B cell (primary cell): ENCODE measurements at regions not wholly inside any gene's neighbourhood (a gene's known extent, or its start where the extent isn't known, plus 50 kb on each side); places are given as distances from the start of the nearest gene placed in this dataset.

Experiments used
- EZH2 ChIP-seq: IDR thresholded peaks from 2 replicates; pipeline ENCODE4 v1.6.1; 2012; ENCODE audit warnings: borderline replicate concordance, low read depth, mild to moderate bottlenecking, moderate library complexity, low read length; ENCODE audit not compliant: insufficient read depth, poor library complexity, severe bottlenecking
- TF ChIP-seq, protein P1 (sequence below): fragments of 200-600 bp; IDR thresholded peaks from one replicate; pipeline ENCODE4 v1.8.0; 2022; ENCODE audit warnings: antibody characterized with exemption, mild to moderate bottlenecking

GRCh38 chr12:47409310-47409987, 296.4 kb downstream of the RPAP3 start:
- TF ChIP-seq, protein P1, sequence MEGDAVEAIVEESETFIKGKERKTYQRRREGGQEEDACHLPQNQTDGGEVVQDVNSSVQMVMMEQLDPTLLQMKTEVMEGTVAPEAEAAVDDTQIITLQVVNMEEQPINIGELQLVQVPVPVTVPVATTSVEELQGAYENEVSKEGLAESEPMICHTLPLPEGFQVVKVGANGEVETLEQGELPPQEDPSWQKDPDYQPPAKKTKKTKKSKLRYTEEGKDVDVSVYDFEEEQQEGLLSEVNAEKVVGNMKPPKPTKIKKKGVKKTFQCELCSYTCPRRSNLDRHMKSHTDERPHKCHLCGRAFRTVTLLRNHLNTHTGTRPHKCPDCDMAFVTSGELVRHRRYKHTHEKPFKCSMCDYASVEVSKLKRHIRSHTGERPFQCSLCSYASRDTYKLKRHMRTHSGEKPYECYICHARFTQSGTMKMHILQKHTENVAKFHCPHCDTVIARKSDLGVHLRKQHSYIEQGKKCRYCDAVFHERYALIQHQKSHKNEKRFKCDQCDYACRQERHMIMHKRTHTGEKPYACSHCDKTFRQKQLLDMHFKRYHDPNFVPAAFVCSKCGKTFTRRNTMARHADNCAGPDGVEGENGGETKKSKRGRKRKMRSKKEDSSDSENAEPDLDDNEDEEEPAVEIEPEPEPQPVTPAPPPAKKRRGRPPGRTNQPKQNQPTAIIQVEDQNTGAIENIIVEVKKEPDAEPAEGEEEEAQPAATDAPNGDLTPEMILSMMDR: no peak
- TF ChIP-seq EZH2: no peak
